Muscle layer of colon (tissue), 2 donors: ENCODE measurements at regions not wholly inside any gene's neighbourhood (a gene's known extent, or its start where the extent isn't known, plus 50 kb on each side); places are given as distances from the start of the nearest gene placed in this dataset.

Experiments
- H3K27ac ChIP-seq: one replicate; pipeline ENCODE4 v1.7.0; 2013; ENCODE audit warnings: low read depth, mild to moderate bottlenecking, low read length, moderate library complexity
- H3K27me3 ChIP-seq, 2 donors: one replicate each; pipeline ENCODE4 v1.7.0; 2013; ENCODE audit warnings: low read length in 2 of 2, mild to moderate bottlenecking in 2 of 2; ENCODE audit not compliant: insufficient read depth in 2 of 2, control insufficient read depth in 1 of 2
- H3K36me3 ChIP-seq: one replicate; pipeline ENCODE4 v1.7.0; 2013; ENCODE audit warnings: mild to moderate bottlenecking, low read length; ENCODE audit not compliant: insufficient read depth
- H3K4me1 ChIP-seq: one replicate; pipeline ENCODE4 v1.7.0; 2013; ENCODE audit warnings: mild to moderate bottlenecking, low read length; ENCODE audit not compliant: insufficient read depth
- H3K4me3 ChIP-seq, 2 donors: one replicate each; pipeline ENCODE4 v1.7.0; 2013; ENCODE audit warnings: low read length in 2 of 2, low read depth in 1 of 2, mild to moderate bottlenecking in 1 of 2, moderate library complexity in 1 of 2
- H3K9ac ChIP-seq: one replicate; pipeline ENCODE4 v1.7.0; 2013; ENCODE audit warnings: low read length
- H3K9me3 ChIP-seq: one replicate; pipeline ENCODE4 v1.7.0; 2013; ENCODE audit warnings: mild to moderate bottlenecking, low read length
- donor health status: abdominal sarcoma.
- donor health status: Adenocarcinoma of cecum.

GRCh38 chr3:115336836-115337235 lies 189.7 kb upstream of the ZBTB20 start:
- Histone ChIP-seq H3K27ac (no peak overlapping the region), H3K9ac (no peak overlapping the region), H3K4me3 (no peak overlapping the region), H3K4me1 (no peaks in the 10 kb centered on the region), H3K27me3 (no peaks in the 10 kb centered on the region), H3K36me3 (no peaks in the 10 kb centered on the region), H3K9me3 (no peaks in the 10 kb centered on the region)

GRCh38 chr3:115340586-115340985 lies 193.5 kb upstream of the ZBTB20 start:
- no peaks in the 10 kb centered on the region for H3K4me1 ChIP-seq
- no peak overlapping the region for H3K9ac ChIP-seq
- H3K27ac ChIP-seq = no peak overlapping the region
- H3K4me3 ChIP-seq = no peak overlapping the region
- H3K27me3 ChIP-seq = no peaks in the 10 kb centered on the region
- no peaks in the 10 kb centered on the region for H3K36me3 ChIP-seq
- no peaks in the 10 kb centered on the region for H3K9me3 ChIP-seq

GRCh38 chr3:115341208-115341607 lies 194.1 kb upstream of the ZBTB20 start:
- Histone ChIP-seq H3K4me3 (no peak overlapping the region), H3K36me3 (no peaks in the 10 kb centered on the region), H3K9me3 (no peaks in the 10 kb centered on the region), H3K27me3 (no peaks in the 10 kb centered on the region), H3K9ac (no peak overlapping the region), H3K4me1 (no peaks in the 10 kb centered on the region), H3K27ac (no peak overlapping the region)

- Histone ChIP-seq H3K9ac (no peak overlapping the region), H3K9me3 (no peaks in the 10 kb centered on the region), H3K27ac (no peak overlapping the region), H3K4me1 (no peaks in the 10 kb centered on the region), H3K4me3 (no peak overlapping the region), H3K36me3 (no peaks in the 10 kb centered on the region), H3K27me3 (no peaks in the 10 kb centered on the region)
Measured at GRCh38 chr3:115347737-115348136, 200.6 kb upstream of the ZBTB20 start.

GRCh38 chr3:115348412-115348811 lies 201.3 kb upstream of the ZBTB20 start:
- H3K4me3 ChIP-seq = no peak overlapping the region
- no peaks in the 10 kb centered on the region for H3K36me3 ChIP-seq
- H3K27me3 ChIP-seq = no peaks in the 10 kb centered on the region
- H3K27ac ChIP-seq = no peak overlapping the region
- H3K9ac ChIP-seq = no peak overlapping the region
- H3K9me3 ChIP-seq = no peaks in the 10 kb centered on the region
- H3K4me1 ChIP-seq = no peaks in the 10 kb centered on the region

GRCh38 chr3:115348951-115349745 lies 202.1 kb upstream of the ZBTB20 start:
- Histone ChIP-seq H3K9me3 (no peaks in the 10 kb centered on the region), H3K4me3 (no peak overlapping the region), H3K4me1 (no peaks in the 10 kb centered on the region), H3K9ac (no peak overlapping the region), H3K27me3 (no peaks in the 10 kb centered on the region), H3K36me3 (no peaks in the 10 kb centered on the region), H3K27ac (no peak overlapping the region)

- H3K4me3 ChIP-seq = no peak overlapping the region
- H3K9ac ChIP-seq = no peak overlapping the region
- no peaks in the 10 kb centered on the region for H3K4me1 ChIP-seq
- no peaks in the 10 kb centered on the region for H3K9me3 ChIP-seq
- no peak overlapping the region for H3K27ac ChIP-seq
- H3K36me3 ChIP-seq = no peaks in the 10 kb centered on the region
- no peaks in the 10 kb centered on the region for H3K27me3 ChIP-seq
Measured at GRCh38 chr3:115350606-115351005, 203.5 kb upstream of the ZBTB20 start.

GRCh38 chr3:115351193-115351592 lies 204.1 kb upstream of the ZBTB20 start:
- H3K9ac ChIP-seq = no peak overlapping the region
- H3K4me3 ChIP-seq = no peak overlapping the region
- no peaks in the 10 kb centered on the region for H3K36me3 ChIP-seq
- no peak overlapping the region for H3K27ac ChIP-seq
- H3K27me3 ChIP-seq = no peaks in the 10 kb centered on the region
- no peaks in the 10 kb centered on the region for H3K4me1 ChIP-seq
- no peaks in the 10 kb centered on the region for H3K9me3 ChIP-seq

- Histone ChIP-seq H3K4me1 (no peaks in the 10 kb centered on the region), H3K36me3 (no peaks in the 10 kb centered on the region), H3K9ac (no peak overlapping the region), H3K27me3 (no peaks in the 10 kb centered on the region), H3K4me3 (no peak overlapping the region), H3K27ac (no peak overlapping the region), H3K9me3 (no peaks in the 10 kb centered on the region)
Measured at GRCh38 chr3:115354010-115354409, 206.9 kb upstream of the ZBTB20 start.

GRCh38 chr3:115357456-115357855 lies 210.4 kb upstream of the ZBTB20 start:
- Histone ChIP-seq H3K36me3 (no peaks in the 10 kb centered on the region), H3K9me3 (no peaks in the 10 kb centered on the region), H3K4me1 (no peaks in the 10 kb centered on the region), H3K9ac (no peak overlapping the region), H3K4me3 (no peak overlapping the region), H3K27ac (no peak overlapping the region), H3K27me3 (no peaks in the 10 kb centered on the region)

- Histone ChIP-seq H3K4me1 (no peaks in the 10 kb centered on the region), H3K27ac (no peak overlapping the region), H3K27me3 (no peaks in the 10 kb centered on the region), H3K4me3 (no peak overlapping the region), H3K9me3 (no peaks in the 10 kb centered on the region), H3K9ac (no peak overlapping the region), H3K36me3 (no peaks in the 10 kb centered on the region)
Measured at GRCh38 chr3:115359536-115359935, 212.4 kb upstream of the ZBTB20 start.

GRCh38 chr3:115361806-115362205 lies 214.7 kb upstream of the ZBTB20 start:
- H3K9me3 ChIP-seq = no peaks in the 10 kb centered on the region
- no peaks in the 10 kb centered on the region for H3K36me3 ChIP-seq
- H3K4me1 ChIP-seq = no peaks in the 10 kb centered on the region
- no peaks in the 10 kb centered on the region for H3K27me3 ChIP-seq
- no peak overlapping the region for H3K27ac ChIP-seq
- H3K9ac ChIP-seq = no peak overlapping the region
- H3K4me3 ChIP-seq = no peak overlapping the region
